ENCODE measurements at regions not wholly inside any gene's neighbourhood (a gene's known extent, or its start where the extent isn't known, plus 50 kb on each side); places are given as distances from the start of the nearest gene placed in this dataset.

GRCh38 chr19:30932854-30933253, 416.4 kb downstream of the TSHZ3 start:
- H3K79me2 ChIP-seq (ENCODE audit: low read depth): no peaks in the 10 kb centered on the region
- Mint-ChIP-seq H3K27me3 (ENCODE audit: insufficient read depth, low read depth) (no peaks in the 10 kb centered on the region), H3K36me3 (no peaks in the 10 kb centered on the region), H3K4me3 (no peak overlapping the region), H3K9me3 (no peaks in the 10 kb centered on the region), H3K27ac (no peak overlapping the region), H3K4me1 (no peaks in the 10 kb centered on the region)
- H3K4me1 ChIP-seq: no peaks in the 10 kb centered on the region
- no peaks in the 10 kb centered on the region for H4K20me1 ChIP-seq (ENCODE audit: low read depth)
- no peaks in the 10 kb centered on the region for H3F3A ChIP-seq (ENCODE audit: low read depth)
- TF ChIP-seq EZH2phosphoT487 (IDR thresholded peaks at IDR 0.05): no peak
- TF ChIP-seq CTCF (IDR thresholded peaks at IDR 0.05): no peak
- TF ChIP-seq EZH2 (IDR thresholded peaks at IDR 0.05): no peak
- no peaks in the 10 kb centered on the region for H3K36me3 ChIP-seq
- no peak overlapping the region for H3K4me3 ChIP-seq
- no peak overlapping the region for H3K9ac ChIP-seq
- H3K4me2 ChIP-seq: no peak overlapping the region
- no peaks in the 10 kb centered on the region for H3K9me3 ChIP-seq (ENCODE audit: low read depth)
- H3K27ac ChIP-seq: no peak overlapping the region
- no peaks in the 10 kb centered on the region for H3K27me3 ChIP-seq
- no peak overlapping the region for H2AFZ ChIP-seq (replicated peaks)
- DNase-seq (ENCODE audit: low spot score): no peak

GRCh38 chr19:30930941-30931706, 418.1 kb downstream of the TSHZ3 start:
- no peak overlapping the region for H3K4me2 ChIP-seq
- no peaks in the 10 kb centered on the region for H4K20me1 ChIP-seq (ENCODE audit: low read depth)
- H3K9ac ChIP-seq: no peak overlapping the region
- DNase-seq (ENCODE audit: low spot score): no peak
- H3F3A ChIP-seq (ENCODE audit: low read depth): no peaks in the 10 kb centered on the region
- no peaks in the 10 kb centered on the region for H3K4me1 ChIP-seq
- no peak overlapping the region for H3K4me3 ChIP-seq
- no peaks in the 10 kb centered on the region for H3K79me2 ChIP-seq (ENCODE audit: low read depth)
- no peak overlapping the region for H3K27ac ChIP-seq
- Mint-ChIP-seq H3K4me1 (no peaks in the 10 kb centered on the region), H3K27me3 (ENCODE audit: insufficient read depth, low read depth) (no peaks in the 10 kb centered on the region), H3K4me3 (no peak overlapping the region), H3K27ac (no peak overlapping the region), H3K36me3 (no peaks in the 10 kb centered on the region), H3K9me3 (no peaks in the 10 kb centered on the region)
- no peaks in the 10 kb centered on the region for H3K27me3 ChIP-seq
- H2AFZ ChIP-seq (replicated peaks): no peak overlapping the region
- no peaks in the 10 kb centered on the region for H3K36me3 ChIP-seq
- TF ChIP-seq CTCF (IDR thresholded peaks at IDR 0.05) (no peak), EZH2 (IDR thresholded peaks at IDR 0.05) (no peak)
- no peaks in the 10 kb centered on the region for H3K9me3 ChIP-seq (ENCODE audit: low read depth)

GRCh38 chr19:30927705-30928104, 421.5 kb downstream of the TSHZ3 start:
- H3K27me3 ChIP-seq: peaks cover 9% of the 10 kb centered on the region
- H4K20me1 ChIP-seq (ENCODE audit: low read depth): no peaks in the 10 kb centered on the region
- no peaks in the 10 kb centered on the region for H3K4me1 ChIP-seq
- H3K4me1 Mint-ChIP-seq: no peaks in the 10 kb centered on the region
- no peaks in the 10 kb centered on the region for H3K36me3 Mint-ChIP-seq
- no peak for DNase-seq (ENCODE audit: low spot score)
- H3K4me2 ChIP-seq: no peak overlapping the region
- H3K4me3 ChIP-seq: no peak overlapping the region
- no peaks in the 10 kb centered on the region for H3K36me3 ChIP-seq
- no peak overlapping the region for H3K27ac ChIP-seq
- H3K79me2 ChIP-seq (ENCODE audit: low read depth): no peaks in the 10 kb centered on the region
- H3K27ac Mint-ChIP-seq: no peak overlapping the region
- H3K4me3 Mint-ChIP-seq: no peak overlapping the region
- no peak overlapping the region for H3K9ac ChIP-seq
- TF ChIP-seq CTCF (IDR thresholded peaks at IDR 0.05): no peak
- no peak for TF ChIP-seq EZH2phosphoT487 (IDR thresholded peaks at IDR 0.05)
- TF ChIP-seq EZH2 (IDR thresholded peaks at IDR 0.05): no peak
- no peaks in the 10 kb centered on the region for H3K9me3 ChIP-seq (ENCODE audit: low read depth)
- no peaks in the 10 kb centered on the region for H3F3A ChIP-seq (ENCODE audit: low read depth)
- no peak overlapping the region for H2AFZ ChIP-seq (replicated peaks)
- no peaks in the 10 kb centered on the region for H3K9me3 Mint-ChIP-seq
- no peaks in the 10 kb centered on the region for H3K27me3 Mint-ChIP-seq (ENCODE audit: insufficient read depth, low read depth)

Measured in neural progenitor cell (in vitro differentiated cells).